IMR-90 (cell line): ENCODE measurements at regions not wholly inside any gene's neighbourhood (a gene's known extent, or its start where the extent isn't known, plus 50 kb on each side); places are given as distances from the start of the nearest gene placed in this dataset.
A peak's percentile ranks its signal among the peaks of the same experiment; 100 is the strongest.

Source experiments
- ATAC-seq: fragments of 200-7000 bp; cut with Tn5 transposase; 2 replicates; pipeline ENCODE4 v1.9.1; 2020; ENCODE audit warnings: low read depth, mild to moderate bottlenecking, moderate library complexity
- BruUV-seq: library from RNA; stranded (reverse); fragments of 400-500 nt; replicated peaks from 2 replicates; lab custom pipeline; 2021; lab: Mats Ljungman, UMichigan
- CTCF ChIA-PET: fragments of 300-600 bp; formaldehyde crosslinking; extraction: SDS; loops from one replicate; lab custom pipeline; 2021; ENCODE audit warnings: antibody characterized with exemption; lab: Yijun Ruan, JAX
- POLR2A ChIA-PET: fragments of 300-600 bp; sonication (Branson Sonifier 250); formaldehyde crosslinking; loops from one replicate; lab custom pipeline; 2022; ENCODE audit warnings: antibody characterized with exemption; ENCODE audit not compliant: unreplicated experiment; lab: Charles Lee
- DNase-seq: peaks from one replicate; pipeline ENCODE4 v3.0.0; 2013
- H2AFZ ChIP-seq: replicated peaks from 2 replicates; pipeline ENCODE3; 2013; ENCODE audit warnings: low read length, mild to moderate bottlenecking; ENCODE audit not compliant: poor library complexity
- H2AK5ac ChIP-seq: 2 replicates; pipeline ENCODE4 v1.6.1; 2013; ENCODE audit warnings: low read depth, low read length, inconsistent platforms
- H2AK9ac ChIP-seq: replicated peaks from 2 replicates; pipeline ENCODE3; 2013; ENCODE audit warnings: mild to moderate bottlenecking, low read depth, low read length, moderate library complexity; ENCODE audit not compliant: poor library complexity
- H2BK120ac ChIP-seq: 2 replicates; pipeline ENCODE4 v1.6.1; 2013; ENCODE audit warnings: low read depth, low read length, inconsistent platforms
- H2BK15ac ChIP-seq: 3 replicates; pipeline ENCODE4 v1.6.1; 2013; ENCODE audit warnings: low read depth, low read length, inconsistent platforms
- H2BK20ac ChIP-seq: 2 replicates; pipeline ENCODE4 v1.6.1; 2013; ENCODE audit warnings: low read depth, mild to moderate bottlenecking, inconsistent platforms, low read length, moderate library complexity
- H2BK5ac ChIP-seq: 2 replicates; pipeline ENCODE4 v1.6.1; 2013; ENCODE audit warnings: mild to moderate bottlenecking, low read depth, low read length, inconsistent platforms; ENCODE audit not compliant: poor library complexity, severe bottlenecking
- H3K14ac ChIP-seq: replicated peaks from 2 replicates; pipeline ENCODE4 v1.6.1; 2013; ENCODE audit warnings: low read depth, low read length, inconsistent platforms
- H3K18ac ChIP-seq: 2 replicates; pipeline ENCODE4 v1.6.1; 2013; ENCODE audit warnings: low read depth, low read length, control low read depth
- H3K23ac ChIP-seq: 2 replicates; pipeline ENCODE4 v1.6.1; 2013; ENCODE audit warnings: low read depth, low read length, inconsistent platforms
- H3K27ac ChIP-seq: 2 replicates; pipeline ENCODE4 v1.5.1; 2013; ENCODE audit warnings: mild to moderate bottlenecking, control low read depth, low read length; ENCODE audit not compliant: insufficient read depth
- H3K27me3 ChIP-seq: 2 replicates; pipeline ENCODE4 v1.6.1; 2013; ENCODE audit warnings: low read length; ENCODE audit not compliant: control insufficient read depth, insufficient read depth
- H3K36me3 ChIP-seq: 2 replicates; pipeline ENCODE4 v1.6.1; 2013; ENCODE audit warnings: low read length, mixed read lengths; ENCODE audit not compliant: control insufficient read depth, insufficient read depth
- H3K4ac ChIP-seq: 2 replicates; pipeline ENCODE4 v1.6.1; 2013; ENCODE audit warnings: low read depth, low read length, inconsistent platforms
- H3K4me1 ChIP-seq: 2 replicates; pipeline ENCODE4 v1.6.1; 2013; ENCODE audit warnings: low read length, mixed read lengths; ENCODE audit not compliant: control insufficient read depth, insufficient read depth
- H3K4me2 ChIP-seq: 2 replicates; pipeline ENCODE4 v1.6.1; 2013; ENCODE audit warnings: low read depth, mild to moderate bottlenecking, control low read depth, low read length, moderate library complexity
- H3K4me3 ChIP-seq: 2 replicates; pipeline ENCODE4 v1.5.1; 2013; ENCODE audit warnings: low read depth, mild to moderate bottlenecking, control low read depth, low read length, moderate library complexity; ENCODE audit not compliant: insufficient read depth
- H3K56ac ChIP-seq: 2 replicates; pipeline ENCODE4 v1.6.1; 2013; ENCODE audit warnings: low read length, inconsistent platforms; ENCODE audit not compliant: insufficient read depth; ENCODE audit errors: extremely low read depth
- H3K79me1 ChIP-seq, 2 experiments: 2 replicates each; pipeline ENCODE4 v1.6.1; 2013; ENCODE audit warnings: low read length in 2 of 2, inconsistent platforms in 1 of 2, low read depth in 1 of 2
- H3K9ac ChIP-seq: 2 replicates; pipeline ENCODE4 v1.6.1; 2013; ENCODE audit warnings: low read depth, low read length, control low read depth
- H3K9me1 ChIP-seq: 2 replicates; pipeline ENCODE4 v1.6.1; 2013; ENCODE audit warnings: low read length, inconsistent platforms; ENCODE audit not compliant: insufficient read depth
- H3K9me3 ChIP-seq: 2 replicates; pipeline ENCODE4 v1.6.1; 2013; ENCODE audit warnings: low read length; ENCODE audit not compliant: control insufficient read depth, insufficient read depth
- H4K20me1 ChIP-seq: 2 replicates; pipeline ENCODE4 v1.6.1; 2013; ENCODE audit warnings: low read length, inconsistent platforms; ENCODE audit not compliant: insufficient read depth
- H4K5ac ChIP-seq: 2 replicates; pipeline ENCODE4 v1.6.1; 2013; ENCODE audit warnings: mild to moderate bottlenecking, low read depth, low read length, control low read depth
- H4K8ac ChIP-seq, 2 experiments: 2 replicates each; pipeline ENCODE4 v1.6.1; 2013; ENCODE audit warnings: low read depth in 2 of 2, low read length in 2 of 2, control low read depth in 1 of 2, inconsistent platforms in 1 of 2
- H4K91ac ChIP-seq: 2 replicates; pipeline ENCODE4 v1.6.1; 2013; ENCODE audit warnings: low read depth, low read length, inconsistent platforms; ENCODE audit not compliant: insufficient read depth
- CEBPB ChIP-seq: IDR thresholded peaks from 2 replicates; pipeline ENCODE4 v1.6.1; 2012; ENCODE audit warnings: low read depth, low read length, improper control_type of control experiment
- CHD1 ChIP-seq: IDR thresholded peaks from 2 replicates; pipeline ENCODE4 v1.6.1; 2012; ENCODE audit warnings: low read depth, low read length, improper control_type of control experiment
- FOS ChIP-seq: fragments of 150-350 bp; IDR thresholded peaks from 2 replicates; pipeline ENCODE4 v1.6.1; 2016; ENCODE audit warnings: low read depth, low read length
- MAFK ChIP-seq: IDR thresholded peaks from 2 replicates; pipeline ENCODE4 v1.6.1; 2012; ENCODE audit warnings: low read depth, low read length, improper control_type of control experiment
- MAZ ChIP-seq: IDR thresholded peaks from 2 replicates; pipeline ENCODE4 v1.6.1; 2012; ENCODE audit warnings: low read depth, mild to moderate bottlenecking, low read length, improper control_type of control experiment, moderate library complexity, borderline replicate concordance
- MXI1 ChIP-seq: IDR thresholded peaks from 2 replicates; pipeline ENCODE4 v1.6.1; 2012; ENCODE audit warnings: low read depth, mild to moderate bottlenecking, low read length, moderate library complexity, borderline replicate concordance
- NFE2L2 ChIP-seq: fragments of 150-350 bp; IDR thresholded peaks from 2 replicates; pipeline ENCODE4 v1.6.1; 2016; ENCODE audit warnings: low read depth, mild to moderate bottlenecking, low read length
- POLR2A ChIP-seq: IDR thresholded peaks from 2 replicates; pipeline ENCODE4 v1.6.1; 2012; ENCODE audit warnings: mild to moderate bottlenecking, low read depth, low read length
- RAD21 ChIP-seq: IDR thresholded peaks from 2 replicates; pipeline ENCODE4 v1.6.1; 2012; ENCODE audit warnings: low read length, improper control_type of control experiment
- RCOR1 ChIP-seq: IDR thresholded peaks from 2 replicates; pipeline ENCODE4 v1.6.1; 2012; ENCODE audit warnings: mild to moderate bottlenecking, low read length, improper control_type of control experiment; ENCODE audit not compliant: insufficient replicate concordance
- RFX5 ChIP-seq: IDR thresholded peaks from 2 replicates; pipeline ENCODE4 v1.8.0; 2012; ENCODE audit warnings: low read depth, mild to moderate bottlenecking, low read length, moderate library complexity
- SMC3 ChIP-seq: fragments of 150-350 bp; IDR thresholded peaks from 2 replicates; pipeline ENCODE4 v1.6.1; 2016; ENCODE audit warnings: low read depth, mild to moderate bottlenecking, antibody characterized with exemption, low read length, moderate library complexity
- WGBS, 2 experiments: methylation state at CpG; one replicate each; pipeline versions ENCODE4 v1.1.5 to v1.1.7; 2013; ENCODE audit warnings: missing lambda C conversion rate in 2 of 2; ENCODE audit not compliant: insufficient read length in 1 of 2; ENCODE audit errors: extremely low coverage in 2 of 2; 5-methylcytosine and 5-hydroxymethylcytosine counted together
- dilution Hi-C: fragments of 300-500 bp; cut with HindIII; formaldehyde crosslinking; loops from one replicate; pipeline ENCODE4 v1.14.3; 2018; ENCODE audit warnings: low sequenced_read_pairs; ENCODE audit not compliant: unreplicated experiment
- in situ Hi-C: fragments of 300-500 bp; cut with MboI; formaldehyde crosslinking; loops from 3 replicates; pipeline ENCODE4 v1.14.3; 2019; ENCODE audit warnings: low sequenced_read_pairs, inconsistent platforms, mixed read lengths
- intact Hi-C: fragments of 100-400 bp; cut with micrococcal nuclease; formaldehyde crosslinking; loops from 2 replicates; pipeline ENCODE4 v1.10.0; 2022
- TF ChIP-seq, protein P1 (sequence below): conservative IDR thresholded peaks from 2 replicates; pipeline ENCODE4 v1.5.1; 2012; ENCODE audit warnings: mild to moderate bottlenecking, low read depth, low read length, improper control_type of control experiment
- TF ChIP-seq, protein P2 (sequence below): fragments of 150-350 bp; IDR thresholded peaks from 2 replicates; pipeline ENCODE4 v1.6.1; 2016; ENCODE audit warnings: low read depth, mild to moderate bottlenecking, low read length, moderate library complexity, borderline replicate concordance
- TF ChIP-seq, protein P3 (sequence below): fragments of 150-350 bp; IDR thresholded peaks from 2 replicates; pipeline ENCODE4 v1.6.1; 2017; ENCODE audit warnings: mild to moderate bottlenecking, antibody characterized with exemption, low read length, low read depth

DNA sequence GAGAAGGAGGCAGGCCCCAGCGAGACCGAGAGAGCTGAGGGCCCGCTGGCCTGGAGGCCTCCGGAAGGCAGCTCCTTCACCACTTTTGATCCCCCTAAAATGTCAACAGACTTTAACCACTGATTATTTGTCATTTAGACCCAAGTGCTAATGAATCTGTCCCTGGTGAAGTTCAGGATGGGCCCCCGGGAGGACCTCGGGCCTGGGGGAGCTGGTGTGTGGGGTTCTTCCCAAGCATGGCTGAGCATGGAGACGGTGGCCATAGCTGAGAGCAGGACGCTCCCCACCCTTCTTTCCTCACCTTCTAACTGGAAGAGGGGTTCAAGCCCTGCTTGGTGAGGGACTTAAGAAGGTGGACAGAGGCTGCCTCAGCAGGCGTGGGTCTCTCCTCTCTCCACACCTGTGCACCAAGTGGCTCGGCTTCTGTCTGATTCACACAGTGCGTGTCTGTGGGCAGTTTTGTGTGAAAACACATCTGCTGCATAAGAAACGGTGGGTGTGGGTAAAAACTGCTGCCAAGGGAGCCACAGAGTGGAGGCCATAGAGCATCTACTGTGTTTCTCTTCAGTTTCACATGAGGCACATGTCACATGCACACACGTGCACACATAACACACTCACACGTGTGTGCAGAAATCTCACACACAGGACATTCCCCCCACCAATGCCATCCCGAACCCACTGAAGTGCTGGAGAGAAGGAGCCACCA lies 53.5 kb upstream of the VIPR2 start:
- H3K27ac ChIP-seq = no peak overlapping the region
- no CpG with 5 or more reads among the region's 15 CpGs for WGBS, 2 experiments
- dilution Hi-C loops = no loop called here

More for the DNA sequence above, 53.5 kb upstream of the VIPR2 start:
- DNase-seq (no peak), ATAC-seq (no peak)
- CTCF ChIA-PET = interaction anchor here (0.6 kb wide), 1 partner anchor 18 kb away, joined by 3 read pairs; no protein-coding TSS in a partner anchor
- in situ Hi-C loops = no loop called here
- Histone ChIP-seq H3K9me1 (no peaks in the 10 kb centered on the region), H3K79me1 (no peaks in the 10 kb centered on the region), H4K91ac (no peak overlapping the region), H4K8ac (no peak overlapping the region), H3K4ac (no peak overlapping the region), H3K4me2 (no peak overlapping the region), H3K4me3 (no peak overlapping the region), H3K27me3 (no peaks in the 10 kb centered on the region), H3K14ac (no peak overlapping the region), H3K9me3 (peaks cover 23% of the 10 kb centered on the region), H3K23ac (no peak overlapping the region), H2BK15ac (no peak overlapping the region), H4K20me1 (no peaks in the 10 kb centered on the region), H3K4me1 (no peaks in the 10 kb centered on the region), H2AK5ac (no peak overlapping the region), H2AFZ (no peak overlapping the region), H2BK5ac (no peak overlapping the region), H4K5ac (no peak overlapping the region), H3K56ac (no peak overlapping the region), H3K18ac (no peak overlapping the region), H3K9ac (no peak overlapping the region), H2BK120ac (no peak overlapping the region), H2AK9ac (peak overlapping the region; percentile 42), H3K36me3 (no peaks in the 10 kb centered on the region), H2BK20ac (no peak overlapping the region)
- TF ChIP-seq, protein P1, sequence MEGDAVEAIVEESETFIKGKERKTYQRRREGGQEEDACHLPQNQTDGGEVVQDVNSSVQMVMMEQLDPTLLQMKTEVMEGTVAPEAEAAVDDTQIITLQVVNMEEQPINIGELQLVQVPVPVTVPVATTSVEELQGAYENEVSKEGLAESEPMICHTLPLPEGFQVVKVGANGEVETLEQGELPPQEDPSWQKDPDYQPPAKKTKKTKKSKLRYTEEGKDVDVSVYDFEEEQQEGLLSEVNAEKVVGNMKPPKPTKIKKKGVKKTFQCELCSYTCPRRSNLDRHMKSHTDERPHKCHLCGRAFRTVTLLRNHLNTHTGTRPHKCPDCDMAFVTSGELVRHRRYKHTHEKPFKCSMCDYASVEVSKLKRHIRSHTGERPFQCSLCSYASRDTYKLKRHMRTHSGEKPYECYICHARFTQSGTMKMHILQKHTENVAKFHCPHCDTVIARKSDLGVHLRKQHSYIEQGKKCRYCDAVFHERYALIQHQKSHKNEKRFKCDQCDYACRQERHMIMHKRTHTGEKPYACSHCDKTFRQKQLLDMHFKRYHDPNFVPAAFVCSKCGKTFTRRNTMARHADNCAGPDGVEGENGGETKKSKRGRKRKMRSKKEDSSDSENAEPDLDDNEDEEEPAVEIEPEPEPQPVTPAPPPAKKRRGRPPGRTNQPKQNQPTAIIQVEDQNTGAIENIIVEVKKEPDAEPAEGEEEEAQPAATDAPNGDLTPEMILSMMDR = no peak
- TF ChIP-seq MXI1 (no peak), MAFK (no peak), CEBPB (no peak), RCOR1 (no peak), POLR2A (no peak), RFX5 (no peak), NFE2L2 (no peak), FOS (no peak), SMC3 (no peak), MAZ (no peak), CHD1 (no peak), RAD21 (no peak)
- TF ChIP-seq, protein P2, sequence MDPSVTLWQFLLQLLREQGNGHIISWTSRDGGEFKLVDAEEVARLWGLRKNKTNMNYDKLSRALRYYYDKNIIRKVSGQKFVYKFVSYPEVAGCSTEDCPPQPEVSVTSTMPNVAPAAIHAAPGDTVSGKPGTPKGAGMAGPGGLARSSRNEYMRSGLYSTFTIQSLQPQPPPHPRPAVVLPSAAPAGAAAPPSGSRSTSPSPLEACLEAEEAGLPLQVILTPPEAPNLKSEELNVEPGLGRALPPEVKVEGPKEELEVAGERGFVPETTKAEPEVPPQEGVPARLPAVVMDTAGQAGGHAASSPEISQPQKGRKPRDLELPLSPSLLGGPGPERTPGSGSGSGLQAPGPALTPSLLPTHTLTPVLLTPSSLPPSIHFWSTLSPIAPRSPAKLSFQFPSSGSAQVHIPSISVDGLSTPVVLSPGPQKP = no peak
- TF ChIP-seq, protein P3, sequence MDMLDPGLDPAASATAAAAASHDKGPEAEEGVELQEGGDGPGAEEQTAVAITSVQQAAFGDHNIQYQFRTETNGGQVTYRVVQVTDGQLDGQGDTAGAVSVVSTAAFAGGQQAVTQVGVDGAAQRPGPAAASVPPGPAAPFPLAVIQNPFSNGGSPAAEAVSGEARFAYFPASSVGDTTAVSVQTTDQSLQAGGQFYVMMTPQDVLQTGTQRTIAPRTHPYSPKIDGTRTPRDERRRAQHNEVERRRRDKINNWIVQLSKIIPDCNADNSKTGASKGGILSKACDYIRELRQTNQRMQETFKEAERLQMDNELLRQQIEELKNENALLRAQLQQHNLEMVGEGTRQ = no peak
- intact Hi-C loops = no loop called here
- no TSS peak for BruUV-seq
- POLR2A ChIA-PET = no interaction called here
